ENCODE measurements at regions not wholly inside any gene's neighbourhood (a gene's known extent, or its start where the extent isn't known, plus 50 kb on each side); places are given as distances from the start of the nearest gene placed in this dataset.

DNA sequence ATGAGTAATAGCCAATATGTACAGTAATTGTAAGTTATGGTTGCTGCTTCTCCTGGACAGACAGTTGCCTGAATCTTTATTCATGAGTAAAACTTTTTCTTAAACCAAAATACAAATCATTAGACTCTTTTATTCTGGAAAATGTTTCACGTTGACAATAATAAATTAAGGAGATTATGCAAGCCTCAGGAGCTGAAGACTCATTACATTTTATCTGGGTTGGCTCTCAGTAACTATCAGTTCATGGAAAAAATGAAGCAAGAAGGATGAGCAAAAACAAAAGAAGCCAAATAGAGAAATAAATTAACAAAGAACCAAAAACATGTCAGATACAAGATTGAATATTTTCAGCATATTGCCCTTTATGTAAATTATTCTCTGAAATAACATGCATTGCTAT lies 88.9 kb upstream of the PRR16 start:
- TF ChIP-seq, protein P1, sequence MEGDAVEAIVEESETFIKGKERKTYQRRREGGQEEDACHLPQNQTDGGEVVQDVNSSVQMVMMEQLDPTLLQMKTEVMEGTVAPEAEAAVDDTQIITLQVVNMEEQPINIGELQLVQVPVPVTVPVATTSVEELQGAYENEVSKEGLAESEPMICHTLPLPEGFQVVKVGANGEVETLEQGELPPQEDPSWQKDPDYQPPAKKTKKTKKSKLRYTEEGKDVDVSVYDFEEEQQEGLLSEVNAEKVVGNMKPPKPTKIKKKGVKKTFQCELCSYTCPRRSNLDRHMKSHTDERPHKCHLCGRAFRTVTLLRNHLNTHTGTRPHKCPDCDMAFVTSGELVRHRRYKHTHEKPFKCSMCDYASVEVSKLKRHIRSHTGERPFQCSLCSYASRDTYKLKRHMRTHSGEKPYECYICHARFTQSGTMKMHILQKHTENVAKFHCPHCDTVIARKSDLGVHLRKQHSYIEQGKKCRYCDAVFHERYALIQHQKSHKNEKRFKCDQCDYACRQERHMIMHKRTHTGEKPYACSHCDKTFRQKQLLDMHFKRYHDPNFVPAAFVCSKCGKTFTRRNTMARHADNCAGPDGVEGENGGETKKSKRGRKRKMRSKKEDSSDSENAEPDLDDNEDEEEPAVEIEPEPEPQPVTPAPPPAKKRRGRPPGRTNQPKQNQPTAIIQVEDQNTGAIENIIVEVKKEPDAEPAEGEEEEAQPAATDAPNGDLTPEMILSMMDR (IDR thresholded peaks at IDR 0.05), result no peak
- Histone ChIP-seq H3K27ac (no peak overlapping the region), H3K4me3 (no peak overlapping the region)

DNA sequence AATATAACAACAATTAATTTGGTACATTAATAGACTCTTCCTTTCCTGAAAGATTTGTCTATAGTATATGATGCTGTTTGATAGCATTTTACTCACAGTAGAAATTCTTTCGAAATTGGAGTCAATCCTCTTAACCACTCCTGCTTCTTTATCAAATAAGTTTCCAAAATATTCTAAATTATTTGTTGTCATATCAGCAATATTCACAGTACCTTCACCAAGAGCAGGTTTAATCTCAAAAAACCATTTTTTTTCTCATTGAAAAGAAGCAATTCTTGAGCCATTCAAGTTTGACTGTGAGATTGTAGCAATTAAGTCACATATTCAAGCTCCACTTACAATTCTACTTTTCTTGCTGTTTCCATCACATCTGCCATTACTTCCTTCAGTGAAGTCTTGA lies 83.5 kb upstream of the PRR16 start:
- H3K27me3 ChIP-seq, result no peaks in the 10 kb centered on the region
- no peaks in the 10 kb centered on the region for H3K36me3 ChIP-seq
- no peaks in the 10 kb centered on the region for H3K9me3 ChIP-seq
- TF ChIP-seq, protein P1 (IDR thresholded peaks at IDR 0.05), result no peak
- H3K4me3 ChIP-seq, result no peak overlapping the region
- H3K27ac ChIP-seq, result no peak overlapping the region
- no peaks in the 10 kb centered on the region for H3K4me1 ChIP-seq
- DNase-seq, result no peak
- H3K9ac ChIP-seq (ENCODE audit: low read depth in 2 of 2, low read length in 2 of 2), result no peak overlapping the region
- intact Hi-C loops (cut with DNase I), result no loop called here

More for the DNA sequence above, 88.9 kb upstream of the PRR16 start:
- intact Hi-C loops (cut with DNase I), result no loop called here
- Histone ChIP-seq H3K9me3 (no peaks in the 10 kb centered on the region), H3K9ac (ENCODE audit: low read depth in 2 of 2, low read length in 2 of 2) (no peak overlapping the region), H3K36me3 (no peaks in the 10 kb centered on the region), H3K27me3 (no peaks in the 10 kb centered on the region), H3K4me1 (no peaks in the 10 kb centered on the region)
- no peak for DNase-seq

DNA sequence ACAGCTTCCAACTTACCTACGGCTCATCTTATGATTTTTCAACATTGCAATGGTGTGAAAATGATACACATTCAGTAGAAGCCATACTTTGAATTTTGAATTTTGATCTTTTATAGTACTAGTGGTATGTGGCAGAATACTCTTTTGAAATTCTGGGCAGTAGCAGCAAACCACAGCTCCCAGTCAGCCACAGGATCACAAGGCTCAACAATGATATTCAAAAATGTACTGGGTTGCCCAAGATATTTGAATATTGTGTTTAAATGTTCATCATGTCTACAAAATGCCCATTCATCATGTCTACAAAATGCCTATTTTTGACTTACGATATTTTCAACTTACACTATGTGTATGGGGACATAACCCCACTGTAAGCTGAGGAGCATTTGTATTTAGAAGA lies 81.3 kb upstream of the PRR16 start:
- TF ChIP-seq, protein P1 (IDR thresholded peaks at IDR 0.05), result no peak
- no peak overlapping the region for H3K9ac ChIP-seq (ENCODE audit: low read depth in 2 of 2, low read length in 2 of 2)
- no peak for DNase-seq
- H3K4me1 ChIP-seq, result no peaks in the 10 kb centered on the region
- H3K4me3 ChIP-seq, result no peak overlapping the region
- no peaks in the 10 kb centered on the region for H3K9me3 ChIP-seq
- H3K27me3 ChIP-seq, result no peaks in the 10 kb centered on the region
- intact Hi-C loops (cut with DNase I), result no loop called here
- H3K36me3 ChIP-seq, result no peaks in the 10 kb centered on the region
- H3K27ac ChIP-seq, result no peak overlapping the region

DNA sequence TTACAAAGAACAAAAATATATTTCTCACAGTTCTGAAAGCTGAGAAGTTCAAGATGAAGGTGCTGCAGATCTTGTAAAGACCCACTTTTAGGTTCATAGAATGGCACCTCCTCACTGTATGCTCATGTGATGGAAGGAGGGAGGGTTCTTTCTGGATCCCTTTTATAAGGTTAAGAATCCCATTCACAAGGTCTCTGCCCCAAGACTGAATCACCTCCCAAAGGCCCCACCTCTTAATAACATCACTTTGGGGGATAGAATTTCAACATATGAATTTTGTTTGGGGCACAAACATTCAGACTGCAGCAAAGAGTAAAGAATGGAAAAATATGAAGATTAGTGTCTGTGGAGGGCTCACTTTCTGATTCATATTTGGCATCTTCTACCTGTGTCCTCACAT lies 77.1 kb upstream of the PRR16 start:
- H3K27ac ChIP-seq, result no peak overlapping the region
- intact Hi-C loops (cut with DNase I), result no loop called here
- TF ChIP-seq, protein P1 (IDR thresholded peaks at IDR 0.05), result no peak

DNA sequence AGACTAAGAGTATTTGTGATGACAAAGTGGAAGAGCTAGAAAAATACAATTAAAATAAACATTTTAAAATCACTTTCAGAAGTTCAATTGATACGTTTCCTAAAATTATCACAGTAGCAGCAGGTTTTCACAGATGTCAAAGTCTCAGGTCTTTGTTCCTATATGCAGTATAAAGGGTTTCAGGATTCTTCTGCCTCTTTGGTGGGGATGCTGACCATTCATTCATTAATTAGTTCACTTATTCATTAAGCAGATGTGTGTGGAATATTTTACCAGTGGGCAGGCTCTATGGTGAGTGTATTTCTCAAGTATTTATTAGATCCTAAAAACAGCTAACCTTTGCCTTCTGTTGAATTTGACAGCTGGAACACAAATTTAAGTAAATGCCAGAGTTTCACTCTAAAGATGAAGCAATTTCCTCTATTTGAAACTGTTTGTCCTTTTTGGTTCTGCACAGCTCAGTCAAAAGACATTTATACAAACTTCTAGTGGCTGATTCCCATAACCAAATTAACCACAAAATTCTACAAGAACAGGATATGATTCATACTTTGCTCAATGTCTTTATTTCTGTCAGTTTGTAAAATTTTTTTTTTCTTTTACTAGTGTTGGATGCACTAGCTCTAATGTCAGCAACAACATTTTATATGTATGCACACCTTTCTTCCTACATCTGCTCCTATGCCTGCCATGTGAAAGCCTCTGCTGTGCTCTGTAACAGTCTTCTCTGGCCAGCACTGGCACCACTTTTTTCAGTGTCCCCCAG lies 75.9 kb upstream of the PRR16 start:
- intact Hi-C loops (cut with DNase I), result no loop called here
- no peak overlapping the region for H3K4me3 ChIP-seq
- no peak overlapping the region for H3K27ac ChIP-seq
- no peak overlapping the region for H3K9ac ChIP-seq (ENCODE audit: low read depth in 2 of 2, low read length in 2 of 2)
- no peaks in the 10 kb centered on the region for H3K4me1 ChIP-seq
- no peaks in the 10 kb centered on the region for H3K9me3 ChIP-seq
- no peak for DNase-seq
- no peaks in the 10 kb centered on the region for H3K27me3 ChIP-seq
- TF ChIP-seq, protein P1 (IDR thresholded peaks at IDR 0.05), result no peak
- no peaks in the 10 kb centered on the region for H3K36me3 ChIP-seq

More for the DNA sequence above, 77.1 kb upstream of the PRR16 start:
- Histone ChIP-seq H3K9me3 (no peaks in the 10 kb centered on the region), H3K9ac (ENCODE audit: low read depth in 2 of 2, low read length in 2 of 2) (no peak overlapping the region), H3K4me1 (no peaks in the 10 kb centered on the region), H3K36me3 (no peaks in the 10 kb centered on the region), H3K27me3 (no peaks in the 10 kb centered on the region), H3K4me3 (no peak overlapping the region)
- no peak for DNase-seq

Measured in colonic mucosa (tissue), 4 donors.